SK-N-SH (cell line): ENCODE measurements at regions not wholly inside any gene's neighbourhood (a gene's known extent, or its start where the extent isn't known, plus 50 kb on each side); places are given as distances from the start of the nearest gene placed in this dataset.

Source experiments
- CTCF ChIA-PET: fragments of 300-600, 350-600 bp; formaldehyde crosslinking; extraction: SDS; loops from one replicate; lab custom pipeline; 2021; lab: Yijun Ruan, JAX
- POLR2A ChIA-PET: fragments of 350-600 bp; sonication (Branson Sonifier 250); formaldehyde crosslinking; extraction: SDS; loops from one replicate; lab custom pipeline; 2020; ENCODE audit warnings: antibody characterized with exemption, inconsistent platforms; lab: Yijun Ruan, JAX
- DNase-seq: peaks from one replicate; pipeline ENCODE4 v3.0.0; 2012
- H2AFZ ChIP-seq: fragments of 200-600 bp; sonication (generic); 2 replicates; pipeline ENCODE4 v1.8.1; 2016; ENCODE audit warnings: antibody characterized with exemption, mild to moderate bottlenecking, low read depth
- H3F3A ChIP-seq: fragments of 200-600 bp; sonication (generic); replicated peaks from 2 replicates; pipeline ENCODE3; 2016; ENCODE audit warnings: antibody characterized with exemption, mild to moderate bottlenecking; ENCODE audit not compliant: insufficient read depth
- H3K27ac ChIP-seq, 2 experiments: fragments of 200-500 bp in 1 of 2; fragments of 200-600 bp in 1 of 2; sonication (Bioruptor generic) in 1 of 2; sonication (generic), shearing (Covaris generic) in 1 of 2; 2 replicates each; pipeline versions ENCODE4 v1.5.1 to v1.6.1; 2014 to 2016; ENCODE audit warnings: low read depth in 2 of 2, inconsistent platforms in 1 of 2, low read length in 1 of 2, mild to moderate bottlenecking in 1 of 2, mixed read lengths in 1 of 2
- H3K27me3 ChIP-seq: fragments of 200-600 bp; sonication (generic), shearing (Covaris generic); 2 replicates; pipeline ENCODE4 v1.6.1; 2016; ENCODE audit warnings: mixed run types; ENCODE audit not compliant: insufficient read depth
- H3K36me3 ChIP-seq, 2 experiments: fragments of 200-500 bp in 1 of 2; fragments of 200-600 bp in 1 of 2; sonication (Bioruptor generic) in 1 of 2; sonication (generic) in 1 of 2; replicated peaks in 1 of 2; 2 replicates each; pipeline versions ENCODE3 to v1.5.1; 2014 to 2016; ENCODE audit warnings: low read length in 1 of 2, mild to moderate bottlenecking in 1 of 2; ENCODE audit not compliant: insufficient read depth in 2 of 2, control insufficient read depth in 1 of 2
- H3K4me1 ChIP-seq, 2 experiments: fragments of 200-500 bp in 1 of 2; fragments of 200-600 bp in 1 of 2; sonication (Bioruptor generic) in 1 of 2; sonication (generic), shearing (Covaris generic) in 1 of 2; 2 replicates each; pipeline versions ENCODE4 v1.5.1 to v1.6.1; 2014 to 2016; ENCODE audit warnings: low read depth in 1 of 2, low read length in 1 of 2, mixed run types in 1 of 2; ENCODE audit not compliant: insufficient read depth in 2 of 2, control insufficient read depth in 1 of 2
- H3K4me2 ChIP-seq: fragments of 200-600 bp; sonication (generic), shearing (Covaris generic); 2 replicates; pipeline ENCODE4 v1.6.1; 2017; ENCODE audit warnings: mixed run types
- H3K4me3 ChIP-seq, 2 experiments: fragments of 200-500 bp in 1 of 2; fragments of 200-600 bp in 1 of 2; sonication (Bioruptor generic) in 1 of 2; sonication (generic), shearing (Covaris generic) in 1 of 2; 2 replicates each; pipeline versions ENCODE4 v1.5.1 to v1.8.1; 2014 to 2016; ENCODE audit warnings: low read depth in 2 of 2, inconsistent platforms in 1 of 2, low read length in 1 of 2, mild to moderate bottlenecking in 1 of 2, mixed read lengths in 1 of 2, moderate library complexity in 1 of 2
- H3K79me2 ChIP-seq: fragments of 200-600 bp; sonication (generic); 2 replicates; pipeline ENCODE4 v1.8.1; 2017; ENCODE audit warnings: mild to moderate bottlenecking; ENCODE audit not compliant: insufficient read depth
- H3K9ac ChIP-seq: fragments of 200-600 bp; sonication (generic); 2 replicates; pipeline ENCODE4 v1.6.1; 2017; ENCODE audit warnings: mixed run types
- H3K9me2 ChIP-seq: fragments of 200-600 bp; sonication (generic); 2 replicates; pipeline ENCODE4 v1.6.1; 2017; ENCODE audit warnings: mixed run types
- H3K9me3 ChIP-seq: fragments of 200-600 bp; sonication (generic); 2 replicates; pipeline ENCODE4 v1.6.1; 2017; ENCODE audit warnings: mixed run types, mild to moderate bottlenecking, moderate library complexity
- H4K20me1 ChIP-seq: fragments of 200-600 bp; sonication (generic); 2 replicates; pipeline ENCODE4 v1.6.1; 2017; ENCODE audit warnings: mild to moderate bottlenecking, mixed run types; ENCODE audit not compliant: insufficient read depth
- CHD2 ChIP-seq: fragments of 150-350 bp; IDR thresholded peaks from 2 replicates; pipeline ENCODE4 v1.6.1; 2018; ENCODE audit warnings: low read length; ENCODE audit not compliant: partially characterized antibody
- CTCF ChIP-seq: fragments of 200-600 bp; sonication (generic); IDR thresholded peaks from 2 replicates; pipeline ENCODE4 v1.6.1; 2017; ENCODE audit warnings: antibody characterized with exemption, mild to moderate bottlenecking, moderate library complexity
- FOSL2 ChIP-seq: IDR thresholded peaks from 2 replicates; pipeline ENCODE4 v1.4.0; 2012; ENCODE audit warnings: low read depth, mild to moderate bottlenecking, moderate library complexity, borderline replicate concordance
- FOXJ3 ChIP-seq: sonication (generic); formaldehyde crosslinking; IDR thresholded peaks from 2 replicates; pipeline ENCODE4 v1.5.1; 2020; ENCODE audit warnings: mild to moderate bottlenecking, missing genetic modification reagents
- GABPA ChIP-seq: IDR thresholded peaks from 2 replicates; pipeline ENCODE4 v1.4.0; 2012; ENCODE audit warnings: low read depth, mild to moderate bottlenecking
- MAX ChIP-seq: IDR thresholded peaks from 2 replicates; pipeline ENCODE4 v1.4.0; 2012; ENCODE audit warnings: low read depth
- MEF2A ChIP-seq: IDR thresholded peaks from 2 replicates; pipeline ENCODE4 v1.4.0; 2012; ENCODE audit warnings: low read depth, borderline replicate concordance
- NFIC ChIP-seq: IDR thresholded peaks from 2 replicates; pipeline ENCODE4 v1.4.0; 2012; ENCODE audit warnings: borderline replicate concordance
- PBX3 ChIP-seq: IDR thresholded peaks from 2 replicates; pipeline ENCODE4; 2012
- RAD21 ChIP-seq: IDR thresholded peaks from 2 replicates; pipeline ENCODE4 v1.6.1; 2012; ENCODE audit warnings: mild to moderate bottlenecking, low read length
- RXRA ChIP-seq: IDR thresholded peaks from 2 replicates; pipeline ENCODE4 v1.4.0; 2012; ENCODE audit warnings: low read depth, mild to moderate bottlenecking, borderline replicate concordance
- SIN3A ChIP-seq: IDR thresholded peaks from 2 replicates; pipeline ENCODE4 v1.6.1; 2012; ENCODE audit warnings: low read depth, mild to moderate bottlenecking, low read length, moderate library complexity, borderline replicate concordance
- SMC3 ChIP-seq: IDR thresholded peaks from 2 replicates; pipeline ENCODE4 v1.6.1; 2012; ENCODE audit warnings: low read depth, low read length, improper control_type of control experiment
- TAF1 ChIP-seq: IDR thresholded peaks from 2 replicates; pipeline ENCODE4 v1.6.1; 2012; ENCODE audit warnings: low read depth, mild to moderate bottlenecking, low read length, moderate library complexity, borderline replicate concordance
- TCF12 ChIP-seq: IDR thresholded peaks from 2 replicates; pipeline ENCODE4 v1.4.0; 2012
- TEAD4 ChIP-seq: IDR thresholded peaks from 2 replicates; pipeline ENCODE4 v1.4.0; 2012; ENCODE audit warnings: mild to moderate bottlenecking, borderline replicate concordance; ENCODE audit not compliant: insufficient read depth
- ZBTB33 ChIP-seq: IDR thresholded peaks from 2 replicates; pipeline ENCODE4 v1.4.0; 2012; ENCODE audit warnings: low read depth, borderline replicate concordance
- WGBS: methylation state at CpG from one replicate; pipeline ENCODE4 v1.1.6; 2017; ENCODE audit warnings: low lambda C conversion rate; 5-methylcytosine and 5-hydroxymethylcytosine counted together
- TF ChIP-seq, protein P1 (sequence below): IDR thresholded peaks from 2 replicates; pipeline ENCODE4 v1.6.1; 2012; ENCODE audit warnings: mild to moderate bottlenecking, low read depth, low read length, moderate library complexity
- TF ChIP-seq, protein P2 (sequence below): fragments of 150-350 bp; IDR thresholded peaks from 2 replicates; pipeline ENCODE4 v1.6.1; 2016; ENCODE audit warnings: mild to moderate bottlenecking, low read depth, low read length
- TF ChIP-seq, protein P3 (sequence below): fragments of 150-350 bp; IDR thresholded peaks from 2 replicates; pipeline ENCODE4 v1.6.1; 2017; ENCODE audit warnings: antibody characterized with exemption, low read length, low read depth, borderline replicate concordance

GRCh38 chr7:155407799-155408198 lies 50.1 kb upstream of the EN2 start:
- Histone ChIP-seq H3K9me2 (no peaks in the 10 kb centered on the region), H2AFZ (no peak overlapping the region), H3F3A (no peaks in the 10 kb centered on the region), H3K9ac (no peak overlapping the region), H3K79me2 (no peaks in the 10 kb centered on the region), H3K4me3 (no peak overlapping the region), H3K36me3 (no peaks in the 10 kb centered on the region), H3K4me2 (no peak overlapping the region), H4K20me1 (no peaks in the 10 kb centered on the region; the same call in 1 of the 2 replicates), H3K4me1 (peaks cover 0 to 3% of the 10 kb centered on the region in 2 experiments; a peak in 1 of 4 replicates), H3K27ac (no peak overlapping the region), H3K9me3 (no peaks in the 10 kb centered on the region), H3K27me3 (peaks cover 73% of the 10 kb centered on the region)
- CTCF ChIA-PET, result no interaction called here
- no peak for TF ChIP-seq PBX3
- no peak for TF ChIP-seq RXRA
- no peak for TF ChIP-seq SMC3
- TF ChIP-seq RAD21, result no peak
- TF ChIP-seq SIN3A, result no peak
- no peak for TF ChIP-seq ZBTB33
- TF ChIP-seq, protein P1, sequence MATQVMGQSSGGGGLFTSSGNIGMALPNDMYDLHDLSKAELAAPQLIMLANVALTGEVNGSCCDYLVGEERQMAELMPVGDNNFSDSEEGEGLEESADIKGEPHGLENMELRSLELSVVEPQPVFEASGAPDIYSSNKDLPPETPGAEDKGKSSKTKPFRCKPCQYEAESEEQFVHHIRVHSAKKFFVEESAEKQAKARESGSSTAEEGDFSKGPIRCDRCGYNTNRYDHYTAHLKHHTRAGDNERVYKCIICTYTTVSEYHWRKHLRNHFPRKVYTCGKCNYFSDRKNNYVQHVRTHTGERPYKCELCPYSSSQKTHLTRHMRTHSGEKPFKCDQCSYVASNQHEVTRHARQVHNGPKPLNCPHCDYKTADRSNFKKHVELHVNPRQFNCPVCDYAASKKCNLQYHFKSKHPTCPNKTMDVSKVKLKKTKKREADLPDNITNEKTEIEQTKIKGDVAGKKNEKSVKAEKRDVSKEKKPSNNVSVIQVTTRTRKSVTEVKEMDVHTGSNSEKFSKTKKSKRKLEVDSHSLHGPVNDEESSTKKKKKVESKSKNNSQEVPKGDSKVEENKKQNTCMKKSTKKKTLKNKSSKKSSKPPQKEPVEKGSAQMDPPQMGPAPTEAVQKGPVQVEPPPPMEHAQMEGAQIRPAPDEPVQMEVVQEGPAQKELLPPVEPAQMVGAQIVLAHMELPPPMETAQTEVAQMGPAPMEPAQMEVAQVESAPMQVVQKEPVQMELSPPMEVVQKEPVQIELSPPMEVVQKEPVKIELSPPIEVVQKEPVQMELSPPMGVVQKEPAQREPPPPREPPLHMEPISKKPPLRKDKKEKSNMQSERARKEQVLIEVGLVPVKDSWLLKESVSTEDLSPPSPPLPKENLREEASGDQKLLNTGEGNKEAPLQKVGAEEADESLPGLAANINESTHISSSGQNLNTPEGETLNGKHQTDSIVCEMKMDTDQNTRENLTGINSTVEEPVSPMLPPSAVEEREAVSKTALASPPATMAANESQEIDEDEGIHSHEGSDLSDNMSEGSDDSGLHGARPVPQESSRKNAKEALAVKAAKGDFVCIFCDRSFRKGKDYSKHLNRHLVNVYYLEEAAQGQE, result no peak
- TF ChIP-seq CTCF, result no peak
- TF ChIP-seq, protein P2, sequence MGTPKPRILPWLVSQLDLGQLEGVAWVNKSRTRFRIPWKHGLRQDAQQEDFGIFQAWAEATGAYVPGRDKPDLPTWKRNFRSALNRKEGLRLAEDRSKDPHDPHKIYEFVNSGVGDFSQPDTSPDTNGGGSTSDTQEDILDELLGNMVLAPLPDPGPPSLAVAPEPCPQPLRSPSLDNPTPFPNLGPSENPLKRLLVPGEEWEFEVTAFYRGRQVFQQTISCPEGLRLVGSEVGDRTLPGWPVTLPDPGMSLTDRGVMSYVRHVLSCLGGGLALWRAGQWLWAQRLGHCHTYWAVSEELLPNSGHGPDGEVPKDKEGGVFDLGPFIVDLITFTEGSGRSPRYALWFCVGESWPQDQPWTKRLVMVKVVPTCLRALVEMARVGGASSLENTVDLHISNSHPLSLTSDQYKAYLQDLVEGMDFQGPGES, result no peak
- no peak for TF ChIP-seq MEF2A
- no peak for TF ChIP-seq CHD2
- no peak for TF ChIP-seq NFIC
- no peak for TF ChIP-seq FOSL2
- no peak for TF ChIP-seq TAF1
- no peak for TF ChIP-seq TEAD4
- TF ChIP-seq TCF12, result no peak
- TF ChIP-seq, protein P3, sequence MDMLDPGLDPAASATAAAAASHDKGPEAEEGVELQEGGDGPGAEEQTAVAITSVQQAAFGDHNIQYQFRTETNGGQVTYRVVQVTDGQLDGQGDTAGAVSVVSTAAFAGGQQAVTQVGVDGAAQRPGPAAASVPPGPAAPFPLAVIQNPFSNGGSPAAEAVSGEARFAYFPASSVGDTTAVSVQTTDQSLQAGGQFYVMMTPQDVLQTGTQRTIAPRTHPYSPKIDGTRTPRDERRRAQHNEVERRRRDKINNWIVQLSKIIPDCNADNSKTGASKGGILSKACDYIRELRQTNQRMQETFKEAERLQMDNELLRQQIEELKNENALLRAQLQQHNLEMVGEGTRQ, result no peak
- no peak for TF ChIP-seq MAX
- no peak for TF ChIP-seq GABPA
- TF ChIP-seq FOXJ3 (CRISPR knock-in tag), result no peak
- POLR2A ChIA-PET, result no interaction called here
- no peak for DNase-seq
- WGBS, result 11% methylated on average over 1 of the region's 2 CpGs
